ENCODE measurements at regions not wholly inside any gene's neighbourhood (a gene's known extent, or its start where the extent isn't known, plus 50 kb on each side); places are given as distances from the start of the nearest gene placed in this dataset.

GRCh38 chr16:18041864-18042834 is 294.4 kb downstream of the NPIPA8 start:
- no peak for DNase-seq (ENCODE audit: insufficient read length, low spot score, missing footprints)
- Histone ChIP-seq H3K36me3 (ENCODE audit: insufficient read depth, low read length) (no peaks in the 10 kb centered on the region), H3K4me3 (ENCODE audit: insufficient read depth, low read length) (no peak overlapping the region), H3K4me2 (ENCODE audit: insufficient read depth, low read length) (no peak overlapping the region), H3K27me3 (ENCODE audit: insufficient read depth, low read length) (no peaks in the 10 kb centered on the region), H2AFZ (ENCODE audit: low read length) (no peak overlapping the region), H4K20me1 (ENCODE audit: insufficient read depth, low read length) (no peaks in the 10 kb centered on the region), H3K27ac (ENCODE audit: low read depth, low read length) (no peak overlapping the region), H3K4me1 (ENCODE audit: insufficient read depth, low read length) (no peaks in the 10 kb centered on the region), H3K9me3 (ENCODE audit: low read depth, low read length) (no peaks in the 10 kb centered on the region), H3K79me2 (ENCODE audit: insufficient read depth, low read length) (no peaks in the 10 kb centered on the region)
- TF ChIP-seq CTCF (IDR thresholded peaks at IDR 0.05; ENCODE audit: extremely low read depth, low read depth, low read length) = no peak

- Histone ChIP-seq H3K9me3 (ENCODE audit: low read depth, low read length) (no peaks in the 10 kb centered on the region), H3K4me1 (ENCODE audit: insufficient read depth, low read length) (no peaks in the 10 kb centered on the region), H3K79me2 (ENCODE audit: insufficient read depth, low read length) (no peaks in the 10 kb centered on the region), H4K20me1 (ENCODE audit: insufficient read depth, low read length) (no peaks in the 10 kb centered on the region), H3K4me2 (ENCODE audit: insufficient read depth, low read length) (no peak overlapping the region), H3K27me3 (ENCODE audit: insufficient read depth, low read length) (no peaks in the 10 kb centered on the region), H2AFZ (ENCODE audit: low read length) (no peak overlapping the region), H3K27ac (ENCODE audit: low read depth, low read length) (no peak overlapping the region), H3K4me3 (ENCODE audit: insufficient read depth, low read length) (no peak overlapping the region), H3K36me3 (ENCODE audit: insufficient read depth, low read length) (no peaks in the 10 kb centered on the region)
- TF ChIP-seq CTCF (IDR thresholded peaks at IDR 0.05; ENCODE audit: extremely low read depth, low read depth, low read length) = no peak
- no peak for DNase-seq (ENCODE audit: insufficient read length, low spot score, missing footprints)
These were observed 296.6 kb downstream of the NPIPA8 start for GRCh38 chr16:18039931-18040330.

GRCh38 chr16:18037051-18037450 is 299.5 kb downstream of the NPIPA8 start:
- H3K4me1 ChIP-seq (ENCODE audit: insufficient read depth, low read length) = no peaks in the 10 kb centered on the region
- no peaks in the 10 kb centered on the region for H3K36me3 ChIP-seq (ENCODE audit: insufficient read depth, low read length)
- no peak for TF ChIP-seq CTCF (IDR thresholded peaks at IDR 0.05; ENCODE audit: extremely low read depth, low read depth, low read length)
- H3K9me3 ChIP-seq (ENCODE audit: low read depth, low read length) = no peaks in the 10 kb centered on the region
- H3K27ac ChIP-seq (ENCODE audit: low read depth, low read length) = no peak overlapping the region
- no peak overlapping the region for H3K4me3 ChIP-seq (ENCODE audit: insufficient read depth, low read length)
- no peaks in the 10 kb centered on the region for H3K79me2 ChIP-seq (ENCODE audit: insufficient read depth, low read length)
- H3K27me3 ChIP-seq (ENCODE audit: insufficient read depth, low read length) = no peaks in the 10 kb centered on the region
- no peak overlapping the region for H3K4me2 ChIP-seq (ENCODE audit: insufficient read depth, low read length)
- no peak overlapping the region for H2AFZ ChIP-seq (ENCODE audit: low read length)
- DNase-seq (ENCODE audit: insufficient read length, low spot score, missing footprints) = no peak
- no peaks in the 10 kb centered on the region for H4K20me1 ChIP-seq (ENCODE audit: insufficient read depth, low read length)

- Histone ChIP-seq H3K4me1 (ENCODE audit: insufficient read depth, low read length) (no peaks in the 10 kb centered on the region), H3K27me3 (ENCODE audit: insufficient read depth, low read length) (no peaks in the 10 kb centered on the region), H3K4me3 (ENCODE audit: insufficient read depth, low read length) (no peak overlapping the region), H3K27ac (ENCODE audit: low read depth, low read length) (no peak overlapping the region), H2AFZ (ENCODE audit: low read length) (no peak overlapping the region), H3K36me3 (ENCODE audit: insufficient read depth, low read length) (no peaks in the 10 kb centered on the region), H4K20me1 (ENCODE audit: insufficient read depth, low read length) (no peaks in the 10 kb centered on the region), H3K9me3 (ENCODE audit: low read depth, low read length) (no peaks in the 10 kb centered on the region), H3K79me2 (ENCODE audit: insufficient read depth, low read length) (no peaks in the 10 kb centered on the region), H3K4me2 (ENCODE audit: insufficient read depth, low read length) (no peak overlapping the region)
- no peak for DNase-seq (ENCODE audit: insufficient read length, low spot score, missing footprints)
- TF ChIP-seq CTCF (IDR thresholded peaks at IDR 0.05; ENCODE audit: extremely low read depth, low read depth, low read length) = no peak
These were observed 311.9 kb downstream of the NPIPA8 start for GRCh38 chr16:18024611-18025010.

All from osteoblast (primary cell).